GM18526 (cell line): ENCODE measurements at regions not wholly inside any gene's neighbourhood (a gene's known extent, or its start where the extent isn't known, plus 50 kb on each side); places are given as distances from the start of the nearest gene placed in this dataset.

Experiments used
- POLR2A ChIP-seq: IDR thresholded peaks from 3 replicates; pipeline ENCODE4 v1.6.1; 2011; ENCODE audit not compliant: insufficient read length; ENCODE audit errors: extremely low read depth

DNA sequence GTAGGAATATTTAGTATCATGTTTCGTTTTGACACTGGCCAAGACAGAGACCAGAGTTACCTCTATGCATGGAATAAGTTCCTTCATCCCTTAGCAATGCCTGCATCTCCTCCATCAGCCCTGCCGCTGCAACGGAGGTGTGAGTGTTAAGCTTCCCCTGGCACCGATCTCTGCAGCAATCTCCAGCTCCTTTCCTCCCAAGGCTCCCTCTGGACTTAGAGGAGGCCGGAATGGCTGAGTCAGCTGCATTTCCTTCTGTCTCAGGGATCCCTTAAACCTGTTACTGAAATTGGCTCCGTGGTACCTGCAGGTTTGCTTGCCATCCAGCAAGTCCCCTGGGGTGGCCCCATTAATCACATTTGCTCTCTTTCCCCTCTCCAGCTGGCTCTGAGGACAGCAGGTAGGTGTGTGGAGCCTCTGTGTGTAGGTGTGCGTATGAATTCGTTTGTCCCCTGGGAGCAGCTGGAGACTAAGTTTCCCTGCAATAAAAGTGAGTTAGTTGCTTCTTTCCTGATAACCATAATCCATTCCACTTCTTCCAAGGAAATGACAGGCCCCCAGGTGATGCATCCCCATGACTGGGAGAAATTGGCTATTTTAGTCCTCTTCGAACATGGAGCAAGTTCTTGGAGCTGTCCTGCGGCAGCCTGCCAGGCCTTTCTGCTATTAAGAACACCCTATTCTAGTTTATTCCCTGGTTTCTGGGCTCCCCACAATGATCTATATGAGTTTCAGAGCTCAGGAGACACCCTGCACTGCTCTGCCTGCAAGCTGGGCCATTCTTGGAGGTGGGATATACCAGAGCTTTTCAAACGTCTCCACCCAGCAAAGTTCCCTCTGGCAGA lies 457.2 kb upstream of the CADM1 start:
- TF ChIP-seq POLR2A: no peak

DNA sequence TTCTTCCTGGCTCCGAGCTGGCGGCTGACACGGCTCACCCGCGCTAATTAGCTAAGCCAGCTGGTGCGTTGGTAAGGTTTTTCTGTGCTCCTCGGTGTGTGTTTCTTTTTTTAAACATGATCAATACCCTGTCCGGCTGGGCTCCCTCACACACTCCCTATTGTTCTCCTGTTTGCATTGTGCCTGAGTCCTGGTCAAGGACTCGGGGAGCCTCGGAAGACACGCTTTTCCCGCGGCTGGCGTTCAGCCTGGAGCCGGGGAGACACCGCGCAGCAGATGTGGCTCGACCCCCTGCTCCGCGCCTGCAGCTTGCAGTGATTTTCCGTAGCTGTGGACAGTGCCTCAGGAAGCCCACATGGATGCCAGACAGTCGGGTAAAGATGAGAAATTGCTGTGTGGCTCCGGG lies 454.9 kb upstream of the CADM1 start:
- no peak for TF ChIP-seq POLR2A

DNA sequence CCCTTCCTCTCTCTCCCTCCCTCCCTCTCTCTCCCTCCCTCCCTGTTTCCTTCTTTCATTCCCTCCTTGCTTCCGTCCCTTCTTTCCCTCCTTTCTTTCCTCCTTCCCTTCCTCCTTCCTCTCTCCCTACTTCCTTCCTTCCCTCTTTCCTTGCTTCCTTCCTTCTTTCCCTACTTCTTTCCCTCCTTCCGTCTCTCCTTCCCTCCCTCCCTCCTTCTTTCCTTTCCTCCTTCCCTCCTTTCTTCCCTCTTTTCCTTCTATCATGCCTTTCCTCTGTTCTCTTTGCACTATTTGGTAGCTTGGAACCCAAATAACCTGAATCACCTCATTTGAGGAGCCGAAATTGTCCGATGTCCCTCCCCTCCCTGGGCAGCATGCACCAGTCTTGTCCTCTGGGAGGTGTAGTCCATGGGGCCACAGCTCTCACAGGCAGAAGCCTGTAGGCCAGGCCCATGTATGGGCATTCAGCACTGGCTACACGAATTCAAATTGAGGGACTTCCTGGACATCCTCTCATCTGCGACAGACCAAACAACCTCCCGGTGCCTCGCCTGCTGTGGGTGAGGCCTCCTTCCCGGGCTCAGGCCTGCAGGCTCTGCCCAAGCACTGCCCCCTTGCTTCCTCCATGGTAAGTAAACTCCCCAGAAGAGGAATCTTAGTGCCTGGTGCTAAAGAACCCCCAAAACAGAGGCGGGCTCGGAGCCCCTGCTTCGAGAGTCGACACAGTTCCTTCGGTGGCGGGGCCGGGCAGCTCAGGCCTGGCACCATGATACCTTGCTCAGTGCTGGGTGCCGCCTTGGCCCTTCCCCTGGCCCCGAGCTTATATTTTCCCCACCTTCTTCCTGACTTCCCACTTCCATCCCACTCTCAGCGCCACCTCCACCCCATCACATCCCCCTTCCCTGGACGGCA lies 454.1 kb upstream of the CADM1 start:
- TF ChIP-seq POLR2A: no peak

GRCh38 chr11:115955803-115956202 lies 451.6 kb upstream of the CADM1 start:
- no peak for TF ChIP-seq POLR2A

- TF ChIP-seq POLR2A: no peak
Measured at GRCh38 chr11:115950660-115951059, 446.4 kb upstream of the CADM1 start.

DNA sequence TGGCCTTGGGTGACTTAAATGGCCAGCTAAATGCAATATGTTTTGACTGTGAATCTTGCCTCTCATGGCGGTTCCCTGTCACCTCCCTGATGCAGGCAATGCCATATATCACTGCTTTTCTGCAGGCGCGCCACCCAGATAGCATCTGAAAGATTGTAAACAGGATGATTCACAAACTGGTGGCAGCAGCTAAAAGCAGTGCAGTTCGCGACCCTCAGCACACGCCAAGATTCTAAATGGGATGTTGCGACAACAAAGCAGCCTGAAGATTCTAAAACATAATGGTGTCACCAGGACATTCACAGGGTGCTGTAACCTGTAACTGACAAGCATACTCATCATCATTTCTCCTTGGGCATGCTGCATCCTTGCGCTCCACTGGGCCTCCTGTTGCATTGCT lies 440.4 kb upstream of the CADM1 start:
- no peak for TF ChIP-seq POLR2A

DNA sequence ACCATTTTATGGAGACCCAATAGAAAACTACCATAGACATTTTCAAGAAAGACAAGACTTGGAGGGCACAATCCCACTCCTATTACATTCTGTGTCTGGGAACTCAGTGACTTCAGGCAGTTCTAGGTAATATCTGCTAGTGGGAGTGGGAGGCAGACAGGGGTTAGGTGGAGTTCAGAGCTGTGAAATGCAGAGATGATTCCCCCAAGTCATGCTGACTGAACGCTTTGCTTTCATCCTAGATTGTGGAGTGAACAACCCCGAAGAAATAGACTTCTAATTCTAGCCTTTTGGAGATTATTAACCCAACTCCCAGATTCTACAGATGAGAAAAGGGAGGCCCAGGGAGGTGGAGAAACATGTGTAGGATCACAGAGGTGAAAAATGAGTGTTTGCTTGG lies 437.8 kb upstream of the CADM1 start:
- TF ChIP-seq POLR2A: no peak

GRCh38 chr11:115941481-115941993 lies 437.3 kb upstream of the CADM1 start:
- TF ChIP-seq POLR2A: no peak

- TF ChIP-seq POLR2A: no peak
Measured at GRCh38 chr11:115941044-115941443, 436.8 kb upstream of the CADM1 start.

GRCh38 chr11:115939731-115940421 lies 435.7 kb upstream of the CADM1 start:
- no peak for TF ChIP-seq POLR2A

GRCh38 chr11:115939104-115939730 lies 435.0 kb upstream of the CADM1 start:
- no peak for TF ChIP-seq POLR2A

GRCh38 chr11:115933564-115933963 lies 429.3 kb upstream of the CADM1 start:
- TF ChIP-seq POLR2A: no peak

GRCh38 chr11:115931548-115932083 lies 427.4 kb upstream of the CADM1 start:
- TF ChIP-seq POLR2A: no peak

- TF ChIP-seq POLR2A: no peak
Measured at GRCh38 chr11:115930886-115931547, 426.8 kb upstream of the CADM1 start.

DNA sequence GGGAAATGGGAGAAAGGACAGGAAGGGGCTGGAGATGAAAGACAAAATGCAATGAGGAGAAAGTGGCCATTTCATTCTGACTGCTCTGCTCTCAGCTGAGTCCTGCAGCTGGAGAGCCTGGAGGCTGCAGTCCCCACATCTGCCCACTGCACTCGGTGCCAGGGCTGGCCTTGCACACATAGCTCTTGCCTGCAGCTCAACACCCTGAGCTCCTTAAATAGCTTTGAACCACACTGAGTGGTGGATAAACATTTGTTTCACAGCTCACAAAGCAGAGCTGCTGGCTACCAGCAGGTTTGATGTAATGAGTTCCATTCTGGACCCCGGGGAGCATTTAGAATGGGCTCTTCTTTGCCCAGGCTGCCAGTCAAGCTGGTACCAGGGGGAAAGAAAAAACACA lies 426.1 kb upstream of the CADM1 start:
- TF ChIP-seq POLR2A: no peak
